Smooth muscle cell (in vitro differentiated cells): ENCODE measurements at regions not wholly inside any gene's neighbourhood (a gene's known extent, or its start where the extent isn't known, plus 50 kb on each side); places are given as distances from the start of the nearest gene placed in this dataset.
A peak's percentile ranks its signal among the peaks of the same experiment; 100 is the strongest.

Experiments
- DNase-seq: peaks from one replicate; lab custom pipeline; 2025; ENCODE audit not compliant: unreplicated experiment; lab: John Stamatoyannopoulos, UW
- H2AFZ ChIP-seq: fragments of 200-600 bp; sonication (generic); 2 replicates; pipeline ENCODE4 v1.6.0; 2016; ENCODE audit warnings: antibody characterized with exemption, low read depth, mild to moderate bottlenecking
- H3F3A ChIP-seq: fragments of 200-600 bp; sonication (generic); 2 replicates; pipeline ENCODE4 v1.6.0; 2017; ENCODE audit warnings: antibody characterized with exemption, low read depth
- H3K27ac ChIP-seq: fragments of 200-600 bp; sonication (generic); 2 replicates; pipeline ENCODE4 v1.5.1; 2016; ENCODE audit warnings: low read depth, mild to moderate bottlenecking
- H3K27me3 ChIP-seq: fragments of 200-600 bp; sonication (generic); 2 replicates; pipeline ENCODE4 v1.6.1; 2016; ENCODE audit warnings: low read depth, mild to moderate bottlenecking
- H3K36me3 ChIP-seq: fragments of 200-600 bp; sonication (generic); 2 replicates; pipeline ENCODE4 v1.5.1; 2016; ENCODE audit warnings: low read depth
- H3K4me1 ChIP-seq: fragments of 200-600 bp; sonication (generic); 2 replicates; pipeline ENCODE4 v1.5.1; 2016; ENCODE audit warnings: low read depth
- H3K4me2 ChIP-seq: fragments of 200-600 bp; sonication (generic); 2 replicates; pipeline ENCODE4 v1.6.0; 2016; ENCODE audit warnings: mild to moderate bottlenecking
- H3K4me3 ChIP-seq: fragments of 200-600 bp; sonication (generic); 2 replicates; pipeline ENCODE4 v1.5.1; 2016; ENCODE audit warnings: mild to moderate bottlenecking
- H3K79me2 ChIP-seq: fragments of 200-600 bp; sonication (generic); 2 replicates; pipeline ENCODE4 v1.6.0; 2016; ENCODE audit warnings: low read depth, mild to moderate bottlenecking
- H3K9ac ChIP-seq: fragments of 200-600 bp; sonication (generic); 2 replicates; pipeline ENCODE4 v1.6.0; 2016; ENCODE audit warnings: low read depth
- H3K9me3 ChIP-seq: fragments of 200-600 bp; sonication (generic); replicated peaks from 2 replicates; pipeline ENCODE4 v1.5.1; 2016; ENCODE audit warnings: low read depth
- H4K20me1 ChIP-seq: fragments of 200-600 bp; sonication (generic); 2 replicates; pipeline ENCODE4 v1.6.0; 2016; ENCODE audit warnings: low read depth
- WGBS: methylation state at CpG from one replicate; pipeline ENCODE4 v1.1.7; 2016; ENCODE audit warnings: low lambda C conversion rate; 5-methylcytosine and 5-hydroxymethylcytosine counted together
- TF ChIP-seq, protein P1 (sequence below): fragments of 200-600 bp; sonication (generic); IDR thresholded peaks from 2 replicates; pipeline ENCODE4 v1.5.1; 2017; ENCODE audit warnings: borderline replicate concordance, mild to moderate bottlenecking, antibody characterized with exemption; ENCODE audit not compliant: insufficient read depth, poor library complexity, severe bottlenecking

DNA sequence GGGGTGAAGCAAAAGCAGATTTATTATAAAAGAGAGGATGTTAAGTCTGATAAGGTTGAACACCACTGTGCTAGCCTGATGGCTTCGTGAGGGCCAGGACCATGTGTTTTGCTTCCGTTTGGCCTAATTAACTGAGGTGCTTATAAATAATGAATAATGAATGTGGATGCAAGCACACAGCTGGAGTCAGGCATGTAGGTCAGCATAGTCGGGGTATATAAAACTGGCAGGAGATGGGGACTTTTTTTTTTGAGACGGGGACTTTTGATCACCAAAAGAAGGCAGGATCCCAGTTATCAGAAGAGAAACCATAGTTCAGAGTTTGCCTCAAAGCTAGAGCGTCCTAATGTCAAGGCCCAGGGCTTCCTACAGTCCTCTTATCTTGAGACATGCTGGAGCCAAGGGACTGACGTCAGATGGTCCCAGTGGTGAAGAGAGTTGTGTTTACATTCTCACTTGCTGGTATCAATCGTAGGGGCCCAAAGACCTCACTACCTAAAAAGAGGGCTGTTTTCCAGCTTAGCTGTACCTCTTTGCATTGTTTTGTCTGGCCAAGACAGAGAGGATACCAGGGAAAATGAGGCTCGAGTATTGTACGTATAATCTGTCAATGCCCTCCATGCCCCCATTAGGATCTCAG is 50.4 kb downstream of the RTL9 start:
- no peaks in the 10 kb centered on the region for H3F3A ChIP-seq
- H3K27ac ChIP-seq, result peak overlapping the region; percentile 79
- H3K9me3 ChIP-seq, result no peaks in the 10 kb centered on the region
- H3K4me2 ChIP-seq, result peak overlapping the region; percentile 6
- no peaks in the 10 kb centered on the region for H4K20me1 ChIP-seq
- 50% methylated on average over 9 of the region's 9 CpGs for WGBS
- no peaks in the 10 kb centered on the region for H3K36me3 ChIP-seq
- no peaks in the 10 kb centered on the region for H3K27me3 ChIP-seq
- H3K4me3 ChIP-seq, result no peak overlapping the region
- no peaks in the 10 kb centered on the region for H3K79me2 ChIP-seq
- no peaks in the 10 kb centered on the region for H3K4me1 ChIP-seq
- no peak overlapping the region for H2AFZ ChIP-seq
- DNase-seq, result no peak
- TF ChIP-seq, protein P1, sequence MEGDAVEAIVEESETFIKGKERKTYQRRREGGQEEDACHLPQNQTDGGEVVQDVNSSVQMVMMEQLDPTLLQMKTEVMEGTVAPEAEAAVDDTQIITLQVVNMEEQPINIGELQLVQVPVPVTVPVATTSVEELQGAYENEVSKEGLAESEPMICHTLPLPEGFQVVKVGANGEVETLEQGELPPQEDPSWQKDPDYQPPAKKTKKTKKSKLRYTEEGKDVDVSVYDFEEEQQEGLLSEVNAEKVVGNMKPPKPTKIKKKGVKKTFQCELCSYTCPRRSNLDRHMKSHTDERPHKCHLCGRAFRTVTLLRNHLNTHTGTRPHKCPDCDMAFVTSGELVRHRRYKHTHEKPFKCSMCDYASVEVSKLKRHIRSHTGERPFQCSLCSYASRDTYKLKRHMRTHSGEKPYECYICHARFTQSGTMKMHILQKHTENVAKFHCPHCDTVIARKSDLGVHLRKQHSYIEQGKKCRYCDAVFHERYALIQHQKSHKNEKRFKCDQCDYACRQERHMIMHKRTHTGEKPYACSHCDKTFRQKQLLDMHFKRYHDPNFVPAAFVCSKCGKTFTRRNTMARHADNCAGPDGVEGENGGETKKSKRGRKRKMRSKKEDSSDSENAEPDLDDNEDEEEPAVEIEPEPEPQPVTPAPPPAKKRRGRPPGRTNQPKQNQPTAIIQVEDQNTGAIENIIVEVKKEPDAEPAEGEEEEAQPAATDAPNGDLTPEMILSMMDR, result no peak
- peak overlapping the region; percentile 14 for H3K9ac ChIP-seq

DNA sequence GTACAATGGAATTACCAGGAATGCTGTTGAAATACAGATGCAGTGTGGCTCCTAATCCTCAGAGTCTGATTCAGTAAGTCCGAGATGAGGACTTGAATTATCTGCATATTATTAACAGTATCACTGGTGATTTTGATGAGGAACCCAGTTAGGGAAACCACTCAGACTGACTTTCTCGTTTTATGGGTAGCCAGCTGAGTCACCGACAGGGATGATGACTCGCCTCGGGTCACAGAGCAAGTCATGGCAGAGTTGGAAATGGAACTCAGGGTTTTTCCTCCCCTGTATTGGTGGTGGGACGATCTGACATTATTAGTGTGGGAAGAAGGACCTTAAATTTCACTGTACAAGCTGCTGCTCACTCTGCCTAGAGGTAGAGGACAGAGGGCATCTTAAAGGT is 51.3 kb downstream of the RTL9 start:
- no peaks in the 10 kb centered on the region for H3K79me2 ChIP-seq
- no peaks in the 10 kb centered on the region for H3K4me1 ChIP-seq
- H3K9ac ChIP-seq, result no peak overlapping the region
- H3K4me2 ChIP-seq, result peak overlapping the region; percentile 6
- H4K20me1 ChIP-seq, result no peaks in the 10 kb centered on the region
- H2AFZ ChIP-seq, result no peak overlapping the region
- H3K27me3 ChIP-seq, result no peaks in the 10 kb centered on the region
- H3K27ac ChIP-seq, result peak overlapping the region; percentile 79
- no peak overlapping the region for H3K4me3 ChIP-seq
- H3F3A ChIP-seq, result no peaks in the 10 kb centered on the region
- WGBS, result 28% methylated on average over 6 of the region's 6 CpGs
- H3K9me3 ChIP-seq, result no peaks in the 10 kb centered on the region
- DNase-seq, result no peak
- H3K36me3 ChIP-seq, result no peaks in the 10 kb centered on the region
- TF ChIP-seq, protein P1, result no peak

DNA sequence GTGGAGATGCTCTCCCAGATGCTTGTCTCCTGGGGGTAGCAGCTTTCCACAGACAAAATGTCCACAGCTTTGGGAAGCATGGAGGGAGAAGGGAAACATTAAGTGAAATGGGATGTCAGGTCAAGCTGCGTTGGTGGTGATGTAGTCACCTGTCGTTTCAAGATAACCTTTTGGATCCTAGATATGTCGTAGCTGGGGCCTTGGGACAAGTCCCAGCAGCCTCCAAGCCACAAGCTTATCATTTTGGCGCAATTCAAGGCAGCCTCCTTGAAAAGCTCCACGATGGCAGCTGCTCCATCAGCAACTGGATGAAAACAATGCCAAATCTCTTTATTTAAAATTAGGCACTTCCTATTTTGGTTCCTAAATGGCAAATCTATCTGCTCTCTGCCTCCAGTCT is 52.0 kb downstream of the RTL9 start:
- 74% methylated on average over 5 of the region's 5 CpGs for WGBS
- Histone ChIP-seq H3K9me3 (no peaks in the 10 kb centered on the region), H3K36me3 (no peaks in the 10 kb centered on the region), H4K20me1 (no peaks in the 10 kb centered on the region), H3K9ac (no peak overlapping the region), H3K4me1 (peaks cover 3% of the 10 kb centered on the region), H2AFZ (no peak overlapping the region), H3K4me2 (no peak overlapping the region), H3K27me3 (no peaks in the 10 kb centered on the region), H3F3A (no peaks in the 10 kb centered on the region), H3K79me2 (no peaks in the 10 kb centered on the region), H3K27ac (peak overlapping the region; percentile 79), H3K4me3 (no peak overlapping the region)
- TF ChIP-seq, protein P1, result no peak
- no peak for DNase-seq
